HG03135 (cell line): ENCODE measurements at regions not wholly inside any gene's neighbourhood (a gene's known extent, or its start where the extent isn't known, plus 50 kb on each side); places are given as distances from the start of the nearest gene placed in this dataset.
"Not testable (repeated sequence)": the region's sequence is repeated elsewhere in the genome, so short reads cannot be mapped to it uniquely, and the experiment has no call there.

Source experiments
- ATAC-seq: cut with Tn5 transposase; IDR thresholded peaks from one replicate; pipeline ENCODE4 v1.9.1; 2021; ENCODE audit warnings: mild to moderate bottlenecking, moderate library complexity; ENCODE audit not compliant: unreplicated experiment

DNA sequence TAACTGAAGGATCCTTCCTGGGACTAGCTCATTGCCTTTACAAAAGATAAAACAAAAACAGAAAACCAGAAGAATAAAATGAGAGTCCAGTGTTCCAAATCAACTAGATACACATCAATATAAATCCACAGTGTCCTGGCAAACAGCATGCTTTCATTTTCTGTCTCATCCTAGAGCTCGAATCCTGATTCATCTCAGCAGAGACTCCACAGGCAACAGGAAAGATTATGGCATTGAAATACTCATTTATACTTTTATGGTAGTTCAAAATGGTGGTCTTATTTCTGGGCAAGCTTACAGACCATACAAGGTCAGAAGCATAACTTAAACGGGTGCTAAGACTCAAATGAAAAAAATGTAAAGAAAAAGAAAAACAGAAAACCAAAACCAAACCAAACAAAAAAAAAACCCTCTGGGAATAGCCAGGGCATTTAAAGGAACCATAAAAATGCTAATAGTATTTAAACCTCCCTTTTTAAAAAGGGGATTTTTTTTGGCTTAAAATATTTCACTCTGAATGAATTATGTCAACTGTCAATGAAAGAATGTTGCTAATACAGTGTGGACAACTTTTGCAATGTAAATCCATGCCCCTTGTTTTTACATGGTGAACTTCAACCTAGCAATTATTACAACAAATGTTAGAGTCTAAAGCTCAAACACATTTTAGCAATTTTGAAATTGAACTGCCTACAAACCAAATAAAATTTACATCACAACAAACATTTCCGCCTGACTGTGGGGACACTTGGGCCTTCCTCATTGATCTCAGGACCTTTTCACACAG lies 57.9 kb downstream of the GPR101 start:
- no peak for ATAC-seq

DNA sequence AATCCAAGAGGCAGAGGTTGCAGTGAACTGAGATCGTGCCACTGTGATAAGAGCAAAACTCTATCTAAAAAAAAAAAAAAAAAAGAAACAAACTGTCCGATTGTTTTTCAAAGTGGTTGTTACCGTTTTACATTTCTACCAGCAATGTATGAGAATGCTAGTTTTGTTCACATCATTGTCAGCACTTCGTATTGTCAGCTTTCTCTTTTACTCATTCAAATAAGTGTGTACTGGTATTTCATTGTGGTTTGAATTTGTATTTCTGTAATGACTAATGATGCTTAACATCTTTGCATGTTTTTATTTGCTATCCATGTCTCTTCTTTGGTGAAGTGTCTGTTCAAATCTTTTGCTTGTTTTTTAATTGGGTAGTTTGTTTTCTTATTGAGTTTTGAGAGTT lies 65.8 kb downstream of the GPR101 start:
- no peak for ATAC-seq

DNA sequence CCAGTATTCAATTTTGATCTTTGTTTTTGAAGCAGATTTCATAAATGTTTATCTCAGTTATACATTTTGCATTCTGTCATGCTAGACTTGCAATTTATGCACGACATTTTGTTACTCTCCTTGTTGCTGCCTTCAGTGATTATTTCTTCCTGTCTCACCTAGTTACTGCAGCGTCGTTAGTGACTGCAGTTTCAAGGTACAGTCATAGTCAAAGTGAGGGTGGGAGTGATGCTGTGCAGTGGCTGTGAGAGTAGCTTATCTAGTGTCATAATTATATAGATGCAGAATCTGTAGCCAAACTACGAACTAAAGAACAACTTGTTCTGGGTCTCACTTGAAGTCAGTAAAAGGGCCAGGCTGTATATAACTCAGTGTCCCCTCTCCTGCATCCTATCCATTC lies 69.8 kb downstream of the GPR101 start:
- no peak for ATAC-seq

DNA sequence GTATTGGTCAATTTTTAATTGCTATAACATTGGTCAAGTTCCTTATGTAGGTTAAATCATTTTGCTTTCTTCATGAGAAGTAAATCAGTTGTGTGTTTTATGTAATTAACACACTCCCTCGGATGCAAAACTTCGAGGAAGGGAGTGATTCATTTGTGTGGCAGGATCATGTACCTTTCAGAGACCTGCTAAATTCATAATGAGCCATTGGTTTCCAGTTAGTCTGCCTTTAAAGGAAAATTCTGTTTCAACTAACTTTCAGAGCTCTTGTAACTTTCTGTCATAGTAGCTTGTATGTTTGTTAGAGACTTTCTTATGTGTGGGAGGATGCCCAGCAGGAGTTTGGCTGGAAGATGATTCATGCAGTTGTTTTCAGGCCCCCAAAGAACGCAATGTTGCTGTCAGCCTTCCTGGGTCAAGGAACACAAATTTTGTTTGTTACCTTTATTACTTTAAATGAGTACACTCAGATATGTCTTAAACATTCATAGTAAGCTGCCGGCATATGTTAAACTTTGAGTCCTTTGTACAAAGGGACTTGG lies 72.1 kb downstream of the GPR101 start:
- ATAC-seq: no peak

DNA sequence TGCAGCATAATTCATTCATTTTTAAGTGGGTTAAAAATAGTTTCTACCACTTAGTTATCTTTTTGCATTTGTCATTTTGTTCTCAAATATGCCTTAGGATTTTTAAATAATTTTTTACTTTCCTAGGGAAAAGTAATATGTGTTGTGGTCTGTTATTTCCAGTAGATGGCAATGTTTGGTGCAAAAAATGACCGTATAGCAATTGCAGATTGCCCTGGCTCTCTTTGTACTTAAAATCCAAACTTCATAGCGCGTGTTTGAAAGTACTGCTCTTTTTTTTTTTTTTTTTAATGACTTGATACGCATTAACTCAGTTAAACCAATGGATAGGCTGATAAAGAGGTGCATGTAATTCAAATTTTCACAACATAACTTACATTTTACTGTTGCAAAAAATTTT lies 74.4 kb upstream of the RBMX start:
- ATAC-seq: no peak

DNA sequence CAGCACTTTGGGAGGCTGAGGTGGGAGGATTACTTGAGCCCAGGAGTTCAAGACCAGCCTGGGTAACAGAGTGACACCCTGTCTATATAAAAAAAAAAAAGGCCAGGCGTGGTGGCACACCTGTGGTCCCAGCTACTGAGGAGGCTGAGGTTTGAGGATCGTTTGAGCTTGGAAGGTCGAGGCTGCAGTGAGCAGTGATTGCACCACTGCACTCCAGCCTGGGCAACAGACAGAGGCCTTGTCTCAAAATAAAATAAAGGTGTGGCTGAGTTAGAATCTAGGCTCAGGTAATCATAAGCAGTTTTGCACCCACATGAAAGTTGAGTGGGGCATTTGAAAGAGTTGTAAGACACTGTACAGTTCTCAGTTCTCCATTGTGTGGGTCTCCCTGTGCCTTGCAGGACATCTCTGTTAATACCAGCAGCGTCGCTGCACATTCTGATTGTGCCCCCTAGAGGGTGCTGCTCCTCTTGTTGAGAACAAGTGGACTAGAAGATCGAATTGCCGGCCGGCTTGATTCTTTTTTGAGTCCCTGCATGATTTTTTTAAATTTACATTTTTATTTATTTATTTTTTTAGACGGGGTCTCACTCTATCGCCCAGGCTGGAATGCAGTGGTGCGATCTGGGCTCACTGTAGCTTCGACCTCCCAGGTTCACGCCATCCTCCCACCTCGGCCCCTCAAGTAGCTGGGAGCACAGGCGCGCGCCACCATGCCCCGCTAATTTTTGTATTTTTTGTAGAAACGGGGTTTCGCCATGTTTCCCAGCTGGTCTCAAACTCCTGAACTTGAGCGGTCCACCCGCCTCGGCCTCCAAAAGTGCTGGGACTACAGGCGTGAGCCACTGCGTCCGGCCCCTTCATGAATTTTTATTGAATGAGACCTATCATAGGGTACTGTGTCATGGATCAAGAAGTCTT lies 73.6 kb upstream of the RBMX start:
- ATAC-seq: peak; percentile 96

DNA sequence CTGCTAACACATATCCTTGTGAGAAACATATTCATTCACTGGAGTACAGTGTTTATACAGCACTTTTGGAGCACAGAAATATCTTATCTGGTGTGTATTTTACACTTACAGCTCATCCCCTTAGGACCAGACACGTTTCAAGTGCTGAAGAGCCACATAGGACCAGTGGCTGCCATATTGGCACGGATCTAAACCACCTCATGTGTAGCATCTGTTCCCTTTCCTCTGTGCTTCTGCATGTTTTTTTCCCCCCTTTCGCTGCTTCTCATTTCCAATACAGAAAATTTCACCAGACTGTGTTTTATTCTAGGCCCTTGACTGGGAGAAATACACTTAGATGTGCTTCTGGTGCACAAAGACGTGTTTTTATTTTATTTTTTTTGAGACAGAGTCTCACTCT lies 69.7 kb upstream of the RBMX start:
- no peak for ATAC-seq

DNA sequence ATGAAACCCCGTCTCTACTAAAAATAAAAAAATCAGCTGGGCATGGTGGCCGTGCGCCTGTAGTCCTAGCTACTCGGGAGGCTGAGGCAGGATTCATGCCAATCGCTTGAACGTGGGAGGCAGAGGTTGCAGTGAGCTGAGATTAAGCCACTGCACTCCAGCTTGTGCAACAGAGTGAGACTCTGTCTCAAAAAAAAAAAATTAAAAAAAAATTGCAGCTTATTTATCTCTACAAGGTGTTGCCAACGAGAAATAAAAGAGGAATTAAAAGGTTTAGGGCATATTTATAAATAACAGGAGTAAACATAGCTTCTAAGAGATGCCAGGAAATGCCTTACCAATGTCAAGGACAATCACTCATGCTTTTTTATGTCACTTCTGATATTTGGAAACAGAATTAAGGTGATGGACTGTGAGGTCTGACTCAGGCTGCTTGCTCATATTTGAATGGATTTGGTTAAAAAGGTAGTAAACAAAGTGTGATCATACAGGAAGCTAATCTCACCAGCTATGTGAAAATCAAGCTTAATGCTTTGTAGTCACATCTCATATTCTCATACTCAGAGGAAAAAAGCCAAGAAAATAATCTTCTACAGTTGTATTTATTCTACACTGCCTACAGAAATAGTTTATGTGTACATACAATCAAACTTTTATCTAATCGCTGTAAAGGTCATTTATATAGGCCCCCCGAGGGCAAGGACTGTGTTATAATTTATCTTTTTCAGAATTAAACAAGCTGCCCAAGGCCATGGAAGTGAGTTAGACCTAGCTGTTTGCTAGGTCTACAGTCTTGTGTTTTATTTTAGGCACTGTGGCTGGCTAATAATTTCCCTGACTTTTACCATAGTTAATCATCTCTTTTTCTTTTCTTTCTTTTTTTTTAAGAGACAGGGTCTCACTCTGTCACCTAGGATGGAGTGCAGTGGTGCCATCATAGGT lies 61.1 kb upstream of the RBMX start:
- no peak for ATAC-seq

DNA sequence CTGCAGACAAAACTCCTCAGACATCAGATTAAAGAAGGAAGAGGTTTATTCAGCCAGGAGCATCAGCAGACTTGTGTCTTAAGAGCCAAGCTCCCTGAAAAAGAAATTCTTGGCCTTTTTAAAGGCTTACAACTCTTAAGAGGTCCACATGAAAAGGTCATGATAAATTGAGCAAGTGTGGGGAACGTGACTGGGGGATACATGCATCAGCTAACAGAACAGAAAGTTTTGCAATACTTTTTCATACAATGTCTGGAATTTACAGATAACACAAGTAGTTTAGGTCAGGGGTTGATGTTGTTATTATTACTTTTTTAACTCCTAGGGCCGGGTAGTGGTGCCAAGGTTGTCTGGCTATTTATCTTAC lies 55.6 kb upstream of the RBMX start:
- no peak for ATAC-seq

DNA sequence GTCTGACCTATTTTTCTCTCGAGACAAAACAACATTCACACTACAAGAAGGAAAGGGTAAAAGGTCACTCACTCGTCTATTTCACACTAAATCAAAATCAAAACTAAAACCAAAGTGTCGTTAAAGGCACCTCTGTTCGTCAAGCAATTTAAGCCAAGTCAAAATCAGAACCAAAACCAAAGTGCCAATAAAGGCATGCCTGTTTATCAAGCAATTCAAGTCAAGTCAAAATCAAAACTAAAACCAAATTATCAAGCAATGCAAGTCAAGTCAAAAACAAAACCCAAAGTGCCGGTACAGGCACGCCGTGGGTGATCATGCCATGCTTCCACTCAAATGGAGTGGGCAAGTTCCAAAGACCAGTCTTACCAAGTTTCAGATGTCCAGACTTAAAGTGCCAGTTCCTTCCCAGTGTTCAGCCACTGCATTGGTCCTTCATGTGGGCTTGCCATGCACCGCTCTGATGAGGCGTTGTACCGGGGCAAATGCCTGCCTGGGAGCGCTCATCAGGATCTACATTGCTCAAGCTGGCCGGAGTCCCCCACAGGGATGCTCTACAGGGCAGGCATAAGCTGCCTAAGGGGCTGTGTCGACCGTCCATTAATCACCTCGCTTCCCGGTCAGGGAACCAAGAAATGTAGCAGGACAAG lies 55.1 kb upstream of the RBMX start:
- ATAC-seq: not testable (repeated sequence)

DNA sequence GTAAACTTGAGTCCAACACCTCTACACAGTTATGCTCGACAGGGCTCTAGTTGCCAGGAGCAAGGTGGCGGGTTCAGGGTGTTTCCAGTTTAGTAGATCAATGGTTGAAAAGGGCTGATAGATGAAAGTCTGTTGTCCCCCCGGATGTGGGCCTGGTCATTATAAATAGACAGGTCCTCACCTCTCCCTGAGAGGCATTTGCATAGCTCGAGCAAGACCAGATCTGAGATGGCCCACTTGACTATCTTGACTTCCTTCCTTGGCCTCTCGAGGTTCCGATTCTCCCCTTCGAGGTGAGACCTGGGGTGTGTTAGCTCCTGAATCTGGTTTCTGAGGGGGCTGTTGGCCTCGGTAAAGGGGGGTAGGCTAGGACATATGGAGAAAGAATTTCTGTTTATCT lies 54.1 kb upstream of the RBMX start:
- ATAC-seq: not testable (repeated sequence)

DNA sequence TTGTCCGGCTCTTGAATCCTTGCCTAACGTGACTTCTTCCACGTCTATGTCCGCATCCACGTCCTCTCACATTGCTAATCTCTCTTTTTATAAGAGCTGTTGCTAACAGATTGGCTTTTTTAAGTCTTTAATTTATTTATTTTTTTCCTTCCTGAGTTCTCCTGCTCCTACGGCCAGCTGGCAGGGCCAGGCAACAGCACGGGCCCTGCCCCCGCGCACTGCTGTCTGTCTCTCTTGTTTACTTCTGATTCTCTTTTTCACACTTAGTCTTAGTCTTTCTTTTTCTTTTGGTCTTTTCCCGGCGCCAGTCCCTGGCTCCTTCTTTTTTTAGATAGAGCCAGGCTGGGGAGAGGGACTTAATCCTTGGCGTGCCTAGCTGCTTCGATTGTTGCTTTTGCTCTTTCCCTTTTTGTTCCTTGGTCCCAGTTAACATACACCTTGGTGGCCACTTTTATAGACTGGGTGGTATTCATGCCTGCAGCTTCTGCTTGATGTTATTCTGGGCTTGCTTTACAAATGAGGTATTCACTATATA lies 53.2 kb upstream of the RBMX start:
- ATAC-seq: no peak

DNA sequence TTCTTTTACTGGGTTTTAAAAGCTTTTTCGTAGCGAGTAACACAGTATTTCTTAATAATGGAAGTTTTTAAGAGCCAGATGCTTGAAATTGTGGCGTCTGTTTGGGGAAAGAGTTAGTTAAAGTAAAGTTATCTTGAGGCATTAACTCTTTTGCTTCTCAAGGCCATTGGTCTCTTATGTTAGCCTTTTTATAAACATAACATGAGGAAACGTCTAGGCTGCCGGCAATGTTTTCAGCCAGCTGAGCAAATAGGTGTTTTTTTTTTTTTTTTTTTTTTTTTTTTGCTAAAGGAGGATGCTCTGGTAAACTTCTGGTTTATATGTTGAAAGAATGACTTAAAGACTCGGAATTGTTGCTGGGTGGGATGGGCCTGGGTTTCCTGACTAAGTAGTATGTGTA lies 51.1 kb upstream of the RBMX start:
- ATAC-seq: no peak
